GM23248 (cell line): ENCODE measurements at regions not wholly inside any gene's neighbourhood (a gene's known extent, or its start where the extent isn't known, plus 50 kb on each side); places are given as distances from the start of the nearest gene placed in this dataset.
"Not testable (repeated sequence)": the region's sequence is repeated elsewhere in the genome, so short reads cannot be mapped to it uniquely, and the experiment has no call there.

Experiments used
- DNase-seq: peaks from one replicate; pipeline ENCODE4 v3.0.0-alpha.2; 2015
- H2AFZ ChIP-seq: fragments of 200-600 bp; sonication (generic); 2 replicates; pipeline ENCODE4 v1.6.1; 2016; ENCODE audit warnings: antibody characterized with exemption
- H3F3A ChIP-seq: fragments of 200-600 bp; sonication (generic); 2 replicates; pipeline ENCODE4 v1.6.1; 2016; ENCODE audit warnings: mild to moderate bottlenecking, antibody characterized with exemption, mixed run types; ENCODE audit not compliant: insufficient read depth
- H3K27ac ChIP-seq: fragments of 200-600 bp; sonication (generic); 2 replicates; pipeline ENCODE4 v1.5.1; 2016; ENCODE audit warnings: mild to moderate bottlenecking
- H3K27me3 ChIP-seq: fragments of 200-600 bp; sonication (generic); replicated peaks from 2 replicates; pipeline ENCODE4 v1.6.1; 2016; ENCODE audit warnings: mild to moderate bottlenecking; ENCODE audit not compliant: insufficient read depth
- H3K36me3 ChIP-seq: fragments of 200-600 bp; sonication (generic); 2 replicates; pipeline ENCODE4 v1.6.1; 2016; ENCODE audit warnings: low read depth, mild to moderate bottlenecking
- H3K4me1 ChIP-seq: fragments of 200-600 bp; sonication (generic); 2 replicates; pipeline ENCODE4 v1.6.1; 2016; ENCODE audit warnings: mild to moderate bottlenecking; ENCODE audit not compliant: insufficient read depth
- H3K4me2 ChIP-seq: fragments of 200-600 bp; sonication (generic); one replicate; pipeline ENCODE4 v1.6.1; 2016; ENCODE audit warnings: mild to moderate bottlenecking; ENCODE audit not compliant: unreplicated experiment
- H3K4me3 ChIP-seq: fragments of 200-600 bp; sonication (generic); 2 replicates; pipeline ENCODE4 v1.5.1; 2016; ENCODE audit warnings: mild to moderate bottlenecking
- H3K79me2 ChIP-seq: fragments of 200-600 bp; sonication (generic); 2 replicates; pipeline ENCODE4 v1.6.1; 2016; ENCODE audit warnings: mild to moderate bottlenecking; ENCODE audit not compliant: insufficient read depth
- H3K9ac ChIP-seq: fragments of 200-600 bp; sonication (generic); 2 replicates; pipeline ENCODE4 v1.6.1; 2016; ENCODE audit warnings: mild to moderate bottlenecking
- H3K9me2 ChIP-seq: fragments of 200-600 bp; sonication (generic); 2 replicates; pipeline ENCODE4 v1.6.1; 2016; ENCODE audit warnings: mixed run types, mild to moderate bottlenecking, moderate library complexity; ENCODE audit not compliant: insufficient read depth
- H3K9me3 ChIP-seq: fragments of 200-600 bp; sonication (generic); one replicate; pipeline ENCODE4 v1.6.1; 2017; ENCODE audit warnings: low read depth
- H4K20me1 ChIP-seq: fragments of 200-600 bp; sonication (generic); 2 replicates; pipeline ENCODE4 v1.6.0; 2016; ENCODE audit not compliant: insufficient read depth
- EZH2 ChIP-seq: fragments of 200-600 bp; sonication (generic); IDR thresholded peaks from 2 replicates; pipeline ENCODE4 v1.6.1; 2018; ENCODE audit warnings: antibody characterized with exemption, mild to moderate bottlenecking; ENCODE audit not compliant: insufficient read depth, poor library complexity, severe bottlenecking
- EZH2phosphoT487 ChIP-seq: fragments of 200-600 bp; sonication (generic); IDR thresholded peaks from 2 replicates; pipeline ENCODE4 v1.6.1; 2018; ENCODE audit warnings: antibody characterized with exemption, moderate library complexity, mild to moderate bottlenecking, low read depth; ENCODE audit not compliant: insufficient read depth
- WGBS, 2 experiments: methylation state at CpG; one replicate each; pipeline ENCODE4 v1.1.6; 2015 to 2017; ENCODE audit warnings: low lambda C conversion rate in 2 of 2, low coverage in 1 of 2; ENCODE audit errors: missing lambda C conversion rate in 2 of 2; 5-methylcytosine and 5-hydroxymethylcytosine counted together
- in situ Hi-C: fragments of 300-500 bp; cut with MboI; formaldehyde crosslinking; loops from 2 replicates; pipeline ENCODE4 v1.15.0; 2020

- Histone ChIP-seq H3K4me1 (no peaks in the 10 kb centered on the region), H3K27ac (no peak overlapping the region), H4K20me1 (no peaks in the 10 kb centered on the region), H3K4me3 (no peak overlapping the region), H3K36me3 (no peaks in the 10 kb centered on the region), H3K79me2 (no peaks in the 10 kb centered on the region), H2AFZ (no peak overlapping the region), H3K9ac (no peak overlapping the region), H3F3A (no peaks in the 10 kb centered on the region), H3K4me2 (no peak overlapping the region), H3K27me3 (no peaks in the 10 kb centered on the region), H3K9me2 (no peaks in the 10 kb centered on the region), H3K9me3 (no peaks in the 10 kb centered on the region)
- no peak for DNase-seq
- TF ChIP-seq EZH2 (no peak), EZH2phosphoT487 (no peak)
- in situ Hi-C loops, result no loop called here
These were observed 207.9 kb upstream of the MAGEB16 start for GRCh38 chrX:35590210-35590609.

GRCh38 chrX:35611562-35611961 is 186.6 kb upstream of the MAGEB16 start:
- DNase-seq, H4K20me1 ChIP-seq, H3K9ac ChIP-seq, H3K27ac ChIP-seq, H3K27me3 ChIP-seq, H3K79me2 ChIP-seq, H3K4me2 ChIP-seq, H3F3A ChIP-seq, H3K4me1 ChIP-seq, H3K9me2 ChIP-seq, H2AFZ ChIP-seq, H3K4me3 ChIP-seq, H3K9me3 ChIP-seq, H3K36me3 ChIP-seq, in situ Hi-C loops: not testable (repeated sequence)
- WGBS, 2 experiments, result 27 to 40% methylated on average over 3 to 4 of the region's 6 CpGs

GRCh38 chrX:35617836-35618235 is 180.3 kb upstream of the MAGEB16 start:
- no peaks in the 10 kb centered on the region for H3K9me2 ChIP-seq
- no peaks in the 10 kb centered on the region for H3K9me3 ChIP-seq
- no peaks in the 10 kb centered on the region for H3K79me2 ChIP-seq
- DNase-seq, result no peak
- H3K36me3 ChIP-seq, result no peaks in the 10 kb centered on the region
- H3K4me2 ChIP-seq, result no peak overlapping the region
- in situ Hi-C loops, result no loop called here
- no peaks in the 10 kb centered on the region for H4K20me1 ChIP-seq
- no peak overlapping the region for H3K27ac ChIP-seq
- no peak for TF ChIP-seq EZH2phosphoT487
- no peak for TF ChIP-seq EZH2
- H2AFZ ChIP-seq, result no peak overlapping the region
- no peaks in the 10 kb centered on the region for H3K4me1 ChIP-seq
- no peak overlapping the region for H3K4me3 ChIP-seq
- no peak overlapping the region for H3K9ac ChIP-seq
- H3K27me3 ChIP-seq, result no peaks in the 10 kb centered on the region
- H3F3A ChIP-seq, result no peaks in the 10 kb centered on the region
- 36 to 49% methylated on average over 2 of the region's 2 CpGs for WGBS, 2 experiments

- 19 to 30% methylated on average over 2 of the region's 2 CpGs for WGBS, 2 experiments
- TF ChIP-seq EZH2 (no peak), EZH2phosphoT487 (no peak)
- Histone ChIP-seq H3K27me3 (no peaks in the 10 kb centered on the region), H3K4me1 (no peaks in the 10 kb centered on the region), H3K9me2 (no peaks in the 10 kb centered on the region), H3K9ac (no peak overlapping the region), H3K4me2 (no peak overlapping the region), H3K27ac (no peak overlapping the region), H3F3A (no peaks in the 10 kb centered on the region), H3K36me3 (no peaks in the 10 kb centered on the region), H3K9me3 (no peaks in the 10 kb centered on the region), H3K79me2 (no peaks in the 10 kb centered on the region), H2AFZ (no peak overlapping the region), H4K20me1 (no peaks in the 10 kb centered on the region), H3K4me3 (no peak overlapping the region)
- in situ Hi-C loops, result no loop called here
- DNase-seq, result no peak
These were observed 176.1 kb upstream of the MAGEB16 start for GRCh38 chrX:35622040-35622439.

GRCh38 chrX:35622601-35623000 is 175.5 kb upstream of the MAGEB16 start:
- Histone ChIP-seq H3K79me2 (no peaks in the 10 kb centered on the region), H2AFZ (no peak overlapping the region), H3K27me3 (no peaks in the 10 kb centered on the region), H3K4me3 (no peak overlapping the region), H4K20me1 (no peaks in the 10 kb centered on the region), H3K4me1 (no peaks in the 10 kb centered on the region), H3K9me3 (no peaks in the 10 kb centered on the region), H3K9me2 (no peaks in the 10 kb centered on the region), H3K9ac (no peak overlapping the region), H3K27ac (no peak overlapping the region), H3F3A (no peaks in the 10 kb centered on the region), H3K36me3 (no peaks in the 10 kb centered on the region), H3K4me2 (no peak overlapping the region)
- 52 to 57% methylated on average over 5 of the region's 5 CpGs for WGBS, 2 experiments
- TF ChIP-seq EZH2phosphoT487 (no peak), EZH2 (no peak)
- DNase-seq, result no peak
- in situ Hi-C loops, result no loop called here
